ENCODE measurements at regions not wholly inside any gene's neighbourhood (a gene's known extent, or its start where the extent isn't known, plus 50 kb on each side); places are given as distances from the start of the nearest gene placed in this dataset.

- Histone ChIP-seq H3K27me3 (ENCODE audit: insufficient read depth) (no peaks in the 10 kb centered on the region), H3F3A (replicated peaks; ENCODE audit: low read depth) (no peaks in the 10 kb centered on the region), H3K27ac (ENCODE audit: low read depth) (no peak overlapping the region), H2AFZ (no peak overlapping the region), H3K4me1 (ENCODE audit: insufficient read depth) (0 out of 2 replicates have a peak, but pooled peaks cover 4% of the 10 kb centered on the region), H3K79me2 (replicated peaks; ENCODE audit: insufficient read depth) (no peaks in the 10 kb centered on the region), H3K4me2 (no peak overlapping the region), H3K36me3 (ENCODE audit: insufficient read depth) (no peaks in the 10 kb centered on the region), H3K4me3 (no peak overlapping the region), H3K9me2 (ENCODE audit: insufficient read depth) (no peaks in the 10 kb centered on the region), H4K20me1 (replicated peaks; ENCODE audit: insufficient read depth) (no peaks in the 10 kb centered on the region)
- TF ChIP-seq CREB1 (CRISPR knock-in tag; IDR thresholded peaks at IDR 0.05; ENCODE audit: low read depth) (no peak), ZNF114 (CRISPR knock-in tag; IDR thresholded peaks at IDR 0.05) (no peak), EZH2 (IDR thresholded peaks at IDR 0.05; ENCODE audit: low read depth, unreplicated experiment) (no peak), CTCF (conservative IDR thresholded peaks at IDR 0.05; ENCODE audit: low read depth in 2 of 2) (no peak), ZNF331 (CRISPR knock-in tag; IDR thresholded peaks at IDR 0.05; ENCODE audit: low read depth) (no peak), NANOG (IDR thresholded peaks at IDR 0.05; ENCODE audit: borderline replicate concordance) (no peak), ETS1 (IDR thresholded peaks at IDR 0.05) (no peak), JUNB (IDR thresholded peaks at IDR 0.05; ENCODE audit: unreplicated experiment) (no peak), STAT1 (IDR thresholded peaks at IDR 0.05; ENCODE audit: unreplicated experiment) (no peak), POLR2AphosphoS5 (IDR thresholded peaks at IDR 0.05; ENCODE audit: low read depth) (no peak), REST (IDR thresholded peaks at IDR 0.05; ENCODE audit: unreplicated experiment) (no peak), EZH2phosphoT487 (IDR thresholded peaks at IDR 0.05; ENCODE audit: unreplicated experiment) (no peak), ZNF462 (CRISPR knock-in tag; IDR thresholded peaks at IDR 0.05) (no peak)
- Mint-ChIP-seq H3K4me1 (peaks cover 4% of the 10 kb centered on the region), H3K36me3 (ENCODE audit: low read depth) (no peaks in the 10 kb centered on the region; the same call in 2 of the 3 replicates), H3K27ac (no peak overlapping the region), H3K4me3 (no peak overlapping the region), H3K27me3 (ENCODE audit: insufficient read depth, low read depth, poor library complexity) (no peaks in the 10 kb centered on the region), H3K9me3 (no peaks in the 10 kb centered on the region; the same call in 2 of the 3 replicates)
- no peak for ATAC-seq
- DNase-seq (ENCODE audit: low spot score): no peak
Measured at GRCh38 chr17:63246344-63246743, 199.8 kb downstream of the CYB561 start.
